Bronchial epithelial cell (primary cell): ENCODE measurements at regions not wholly inside any gene's neighbourhood (a gene's known extent, or its start where the extent isn't known, plus 50 kb on each side); places are given as distances from the start of the nearest gene placed in this dataset.
A peak's percentile ranks its signal among the peaks of the same experiment; 100 is the strongest.

Experiments used
- DNase-seq: peaks from one replicate; pipeline ENCODE4 v3.0.0-alpha.2; 2010; ENCODE audit warnings: low read depth
- FAIRE-seq: peaks from 2 replicates; lab custom pipeline; 2011; peaks lifted over from hg19 to GRCh38; lab: Jason Lieb, UNC
- H3K27me3 ChIP-seq: 2 replicates; pipeline ENCODE4 v1.5.1; 2011; ENCODE audit warnings: low read length; ENCODE audit not compliant: control insufficient read depth, insufficient read depth
- H3K36me3 ChIP-seq: 2 replicates; pipeline ENCODE4 v1.5.1; 2011; ENCODE audit warnings: low read length; ENCODE audit not compliant: control insufficient read depth, insufficient read depth
- H3K4me3 ChIP-seq: 2 replicates; pipeline ENCODE4 v1.5.1; 2011; ENCODE audit warnings: mild to moderate bottlenecking, low read depth, low read length, control low read depth
- TF ChIP-seq, protein P1 (sequence below): IDR thresholded peaks from 2 replicates; pipeline ENCODE4 v1.5.1; 2011; ENCODE audit warnings: mild to moderate bottlenecking, moderate library complexity, low read length, control low read depth, inconsistent platforms; ENCODE audit not compliant: insufficient read depth, severe bottlenecking

- Histone ChIP-seq H3K27me3 (no peaks in the 10 kb centered on the region), H3K36me3 (no peaks in the 10 kb centered on the region), H3K4me3 (no peak overlapping the region)
- no peak for FAIRE-seq
- no peak for DNase-seq
- TF ChIP-seq, protein P1, sequence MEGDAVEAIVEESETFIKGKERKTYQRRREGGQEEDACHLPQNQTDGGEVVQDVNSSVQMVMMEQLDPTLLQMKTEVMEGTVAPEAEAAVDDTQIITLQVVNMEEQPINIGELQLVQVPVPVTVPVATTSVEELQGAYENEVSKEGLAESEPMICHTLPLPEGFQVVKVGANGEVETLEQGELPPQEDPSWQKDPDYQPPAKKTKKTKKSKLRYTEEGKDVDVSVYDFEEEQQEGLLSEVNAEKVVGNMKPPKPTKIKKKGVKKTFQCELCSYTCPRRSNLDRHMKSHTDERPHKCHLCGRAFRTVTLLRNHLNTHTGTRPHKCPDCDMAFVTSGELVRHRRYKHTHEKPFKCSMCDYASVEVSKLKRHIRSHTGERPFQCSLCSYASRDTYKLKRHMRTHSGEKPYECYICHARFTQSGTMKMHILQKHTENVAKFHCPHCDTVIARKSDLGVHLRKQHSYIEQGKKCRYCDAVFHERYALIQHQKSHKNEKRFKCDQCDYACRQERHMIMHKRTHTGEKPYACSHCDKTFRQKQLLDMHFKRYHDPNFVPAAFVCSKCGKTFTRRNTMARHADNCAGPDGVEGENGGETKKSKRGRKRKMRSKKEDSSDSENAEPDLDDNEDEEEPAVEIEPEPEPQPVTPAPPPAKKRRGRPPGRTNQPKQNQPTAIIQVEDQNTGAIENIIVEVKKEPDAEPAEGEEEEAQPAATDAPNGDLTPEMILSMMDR: no peak
Observed at GRCh38 chr22:34738661-34739400, 327.1 kb upstream of the ISX start.

DNA sequence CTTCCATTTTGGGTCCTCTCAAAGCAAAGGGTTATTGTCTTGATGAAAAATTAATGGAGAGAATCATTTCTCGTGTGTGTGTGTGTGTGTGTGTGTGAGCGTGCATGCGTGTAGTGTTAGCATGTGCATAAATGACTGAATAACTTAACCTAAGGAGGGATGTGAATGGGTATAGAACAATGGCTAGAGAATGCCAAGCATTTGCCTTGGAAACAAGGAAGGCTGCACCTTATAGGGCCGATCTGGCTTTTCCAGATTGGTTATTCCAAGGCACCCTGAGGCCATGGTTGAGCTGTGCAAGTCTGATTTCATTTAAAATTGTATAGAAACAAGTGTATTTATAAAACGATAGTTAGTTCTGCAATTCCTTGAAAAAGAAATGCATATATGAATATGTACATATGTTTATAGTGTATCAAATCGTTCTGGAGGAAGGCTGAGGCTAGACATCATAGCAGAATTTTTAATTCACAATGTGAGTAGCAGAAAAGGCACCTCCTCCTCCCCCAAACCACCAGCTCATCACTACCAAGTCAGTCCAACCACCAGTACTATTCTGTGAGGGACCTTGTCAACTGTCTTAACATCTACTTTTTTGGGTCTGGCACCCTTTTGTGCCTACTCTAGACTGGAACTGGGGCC is 322.7 kb upstream of the ISX start:
- Histone ChIP-seq H3K4me3 (no peak overlapping the region), H3K36me3 (no peaks in the 10 kb centered on the region), H3K27me3 (no peaks in the 10 kb centered on the region)
- DNase-seq: no peak
- FAIRE-seq: no peak
- TF ChIP-seq, protein P1: no peak

GRCh38 chr22:34760276-34761008 is 305.5 kb upstream of the ISX start:
- FAIRE-seq: peak; percentile 62
- TF ChIP-seq, protein P1: no peak
- Histone ChIP-seq H3K4me3 (no peak overlapping the region), H3K36me3 (no peaks in the 10 kb centered on the region), H3K27me3 (no peaks in the 10 kb centered on the region)
- peak; percentile 19 for DNase-seq

- H3K4me3 ChIP-seq: no peak overlapping the region
- H3K36me3 ChIP-seq: no peaks in the 10 kb centered on the region
- FAIRE-seq (no peak), DNase-seq (peak; percentile 27)
- H3K27me3 ChIP-seq: no peaks in the 10 kb centered on the region
- TF ChIP-seq, protein P1: no peak
Observed at GRCh38 chr22:34761111-34761510, 304.8 kb upstream of the ISX start.

- FAIRE-seq (no peak), DNase-seq (no peak)
- Histone ChIP-seq H3K27me3 (no peaks in the 10 kb centered on the region), H3K36me3 (no peaks in the 10 kb centered on the region), H3K4me3 (no peak overlapping the region)
- TF ChIP-seq, protein P1: no peak
Observed at GRCh38 chr22:34763496-34763895, 302.5 kb upstream of the ISX start.
